ENCODE measurements at regions not wholly inside any gene's neighbourhood (a gene's known extent, or its start where the extent isn't known, plus 50 kb on each side); places are given as distances from the start of the nearest gene placed in this dataset.

DNA sequence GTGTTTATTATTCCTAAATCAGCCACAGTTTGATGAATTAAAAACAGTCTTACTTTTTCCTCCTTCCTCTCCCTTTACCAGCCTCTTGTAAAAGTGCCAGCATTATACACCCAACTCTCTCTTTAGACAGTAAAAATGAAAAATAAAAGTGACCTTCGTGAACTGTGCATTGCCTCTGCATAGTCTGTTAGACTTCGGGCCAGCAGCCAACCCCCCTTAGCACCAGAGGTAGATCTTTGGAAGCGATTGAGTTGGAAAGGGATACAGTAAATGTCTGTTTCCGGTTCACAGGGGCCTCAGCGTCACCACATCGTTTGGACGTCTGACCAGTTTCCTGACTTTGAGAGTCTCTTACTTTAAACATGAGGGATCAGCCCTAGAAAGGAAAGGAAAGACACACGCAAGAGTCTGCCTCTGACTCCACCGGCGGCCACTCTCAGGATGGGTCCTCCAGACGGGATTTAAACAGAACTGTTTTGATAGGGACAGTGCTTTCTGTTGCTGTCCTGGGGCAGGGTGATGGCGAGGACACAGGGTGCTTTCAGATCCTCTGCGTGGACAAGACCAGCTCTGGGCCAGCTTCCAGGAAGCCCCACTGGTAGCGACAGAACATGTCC, 206.6 kb upstream of the PREP start:
- Histone ChIP-seq H3K27ac (no peak overlapping the region), H3K27me3 (no peaks in the 10 kb centered on the region), H3K4me3 (no peak overlapping the region), H3K4me1 (no peaks in the 10 kb centered on the region), H3K9me3 (no peaks in the 10 kb centered on the region), H3K36me3 (replicated peaks in 1 of 2; ENCODE audit: insufficient read depth in 1 of 2, low read depth in 2 of 2) (no peaks in the 10 kb centered on the region)
- TF ChIP-seq POLR2A (IDR thresholded peaks at IDR 0.05): no peak
- TF ChIP-seq, protein P1, sequence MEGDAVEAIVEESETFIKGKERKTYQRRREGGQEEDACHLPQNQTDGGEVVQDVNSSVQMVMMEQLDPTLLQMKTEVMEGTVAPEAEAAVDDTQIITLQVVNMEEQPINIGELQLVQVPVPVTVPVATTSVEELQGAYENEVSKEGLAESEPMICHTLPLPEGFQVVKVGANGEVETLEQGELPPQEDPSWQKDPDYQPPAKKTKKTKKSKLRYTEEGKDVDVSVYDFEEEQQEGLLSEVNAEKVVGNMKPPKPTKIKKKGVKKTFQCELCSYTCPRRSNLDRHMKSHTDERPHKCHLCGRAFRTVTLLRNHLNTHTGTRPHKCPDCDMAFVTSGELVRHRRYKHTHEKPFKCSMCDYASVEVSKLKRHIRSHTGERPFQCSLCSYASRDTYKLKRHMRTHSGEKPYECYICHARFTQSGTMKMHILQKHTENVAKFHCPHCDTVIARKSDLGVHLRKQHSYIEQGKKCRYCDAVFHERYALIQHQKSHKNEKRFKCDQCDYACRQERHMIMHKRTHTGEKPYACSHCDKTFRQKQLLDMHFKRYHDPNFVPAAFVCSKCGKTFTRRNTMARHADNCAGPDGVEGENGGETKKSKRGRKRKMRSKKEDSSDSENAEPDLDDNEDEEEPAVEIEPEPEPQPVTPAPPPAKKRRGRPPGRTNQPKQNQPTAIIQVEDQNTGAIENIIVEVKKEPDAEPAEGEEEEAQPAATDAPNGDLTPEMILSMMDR (IDR thresholded peaks at IDR 0.05): no peak
- intact Hi-C loops (cut with DNase I): no loop called here
- DNase-seq: peak in 2 of 4 donors; percentile 4 to 10
- 50 to 55% methylated on average over 14 of the region's 14 CpGs for WGBS, 2 donors
- peak; percentile 59 for ATAC-seq

DNA sequence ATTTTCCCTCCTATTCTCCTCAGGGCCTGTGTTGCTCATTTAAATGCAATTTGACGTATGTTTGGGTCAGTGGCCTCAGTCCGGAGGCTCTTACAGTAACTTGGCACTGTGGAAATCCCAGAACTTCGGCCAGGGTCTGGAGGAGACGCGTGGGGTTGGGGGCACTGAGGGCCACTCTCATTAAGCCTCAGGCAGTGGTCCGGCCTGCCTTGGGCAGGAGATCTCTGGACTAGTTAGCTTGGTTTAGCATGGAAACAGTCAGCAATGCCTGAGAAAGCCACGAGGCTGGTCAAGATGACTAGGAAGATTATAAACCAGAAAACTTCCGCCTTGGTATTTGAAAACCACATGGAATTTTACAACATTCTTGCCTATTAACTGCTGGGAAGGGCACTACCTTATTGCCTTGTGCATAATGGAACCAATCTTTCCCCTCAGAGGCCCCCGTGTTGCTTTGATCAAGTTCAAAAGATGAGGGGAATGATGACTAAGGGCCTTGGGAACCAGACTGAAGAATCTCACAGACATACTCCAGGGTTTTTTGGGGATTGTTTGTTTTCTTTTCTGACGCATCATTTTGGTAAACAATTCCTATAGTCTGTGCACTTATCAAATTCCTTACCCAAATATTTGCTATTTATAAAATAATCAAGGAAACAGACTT, 206.0 kb upstream of the PREP start:
- intact Hi-C loops (cut with DNase I): no loop called here
- Histone ChIP-seq H3K27me3 (no peaks in the 10 kb centered on the region), H3K27ac (no peak overlapping the region), H3K36me3 (replicated peaks in 1 of 2; ENCODE audit: insufficient read depth in 1 of 2, low read depth in 2 of 2) (no peaks in the 10 kb centered on the region), H3K4me3 (no peak overlapping the region), H3K9me3 (no peaks in the 10 kb centered on the region), H3K4me1 (no peaks in the 10 kb centered on the region)
- ATAC-seq (peak; percentile 24), DNase-seq (no peak)
- 66 to 73% methylated on average over 10 of the region's 10 CpGs for WGBS, 2 donors
- no peak for TF ChIP-seq POLR2A (IDR thresholded peaks at IDR 0.05)
- TF ChIP-seq, protein P1 (IDR thresholded peaks at IDR 0.05): no peak

DNA sequence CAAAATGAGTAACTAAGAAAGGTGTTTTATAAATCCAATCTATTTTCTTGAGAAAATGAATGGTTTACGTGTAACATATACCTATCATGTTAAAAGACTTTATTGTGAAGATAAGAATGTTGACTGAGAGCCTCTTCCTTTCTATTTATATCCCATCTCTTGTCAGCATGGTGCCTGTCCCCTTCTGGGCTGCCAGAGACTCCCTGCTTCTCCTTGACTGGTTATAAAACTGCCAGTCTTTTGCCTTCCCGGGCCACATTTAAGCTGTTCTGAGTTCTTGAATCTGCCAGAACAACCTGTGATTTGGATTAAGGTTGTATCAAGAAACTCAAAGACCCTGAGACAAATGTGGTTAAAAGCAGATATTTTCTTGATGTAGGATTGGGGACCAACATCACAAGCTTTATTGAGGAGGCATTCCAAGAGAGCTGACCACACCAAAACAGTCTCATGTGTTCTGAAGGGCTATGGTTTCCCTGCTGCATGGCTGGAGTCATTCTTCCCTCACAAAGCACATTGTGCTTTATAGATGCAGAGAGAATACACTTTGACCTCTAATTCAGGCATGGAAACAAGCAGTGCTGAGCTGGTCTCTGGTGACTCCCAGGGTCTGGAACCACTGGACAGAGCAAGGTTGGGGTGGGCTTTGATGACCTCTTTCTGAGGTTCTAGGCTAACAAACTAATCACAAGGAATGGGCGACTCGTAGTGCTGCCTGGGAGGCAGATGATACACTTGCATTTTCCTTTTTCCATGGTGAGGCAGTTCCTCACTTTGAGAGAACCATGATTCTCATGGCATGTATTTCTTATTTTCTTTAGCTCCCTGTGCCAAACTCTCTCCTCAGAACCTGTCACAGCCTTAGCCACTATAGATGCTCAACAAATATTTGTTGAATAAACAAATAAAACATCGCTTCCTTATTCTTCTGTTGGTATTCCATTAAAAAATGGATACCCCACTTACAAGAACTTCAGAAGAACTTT, 205.0 kb upstream of the PREP start:
- Histone ChIP-seq H3K9me3 (no peaks in the 10 kb centered on the region), H3K27me3 (no peaks in the 10 kb centered on the region), H3K36me3 (replicated peaks in 1 of 2; ENCODE audit: insufficient read depth in 1 of 2, low read depth in 2 of 2) (no peaks in the 10 kb centered on the region), H3K4me3 (no peak overlapping the region), H3K4me1 (no peaks in the 10 kb centered on the region), H3K27ac (no peak overlapping the region)
- TF ChIP-seq POLR2A (IDR thresholded peaks at IDR 0.05): no peak
- TF ChIP-seq, protein P1 (IDR thresholded peaks at IDR 0.05): no peak
- DNase-seq: no peak
- intact Hi-C loops (cut with DNase I): no loop called here
- 56 to 67% methylated on average over 5 of the region's 5 CpGs for WGBS, 2 donors
- no peak for ATAC-seq

DNA sequence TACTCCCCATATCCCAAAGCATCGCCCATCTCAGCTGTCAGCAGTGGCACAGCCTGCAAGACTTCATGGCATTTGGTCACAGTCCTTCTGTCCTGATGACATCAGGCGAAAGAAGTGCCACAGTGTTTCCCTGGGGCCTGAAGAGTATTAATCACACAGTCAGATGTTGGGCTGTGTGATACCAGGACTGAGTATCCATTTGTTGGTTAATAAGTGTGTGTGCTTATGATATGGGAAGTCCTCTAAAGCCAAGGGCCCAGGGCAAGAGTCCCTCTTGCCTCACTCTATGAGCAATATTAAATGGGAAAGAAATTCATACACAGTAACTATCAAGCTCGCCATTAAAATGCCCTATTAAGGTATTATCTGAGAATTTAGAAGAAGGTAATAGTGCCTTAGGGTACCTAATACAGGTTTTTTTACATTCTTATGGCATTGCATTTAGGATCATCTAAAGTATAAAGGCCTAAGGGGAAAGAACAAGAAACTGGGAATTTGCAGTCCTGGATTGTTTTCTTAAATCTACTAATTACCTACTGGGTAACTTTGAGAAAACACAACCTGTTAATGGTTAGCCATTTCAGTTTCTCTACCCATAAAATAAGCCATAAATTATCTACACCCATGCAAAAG, 204.1 kb upstream of the PREP start:
- Histone ChIP-seq H3K4me1 (no peaks in the 10 kb centered on the region), H3K9me3 (no peaks in the 10 kb centered on the region), H3K27me3 (no peaks in the 10 kb centered on the region), H3K4me3 (no peak overlapping the region), H3K27ac (no peak overlapping the region), H3K36me3 (replicated peaks in 1 of 2; ENCODE audit: insufficient read depth in 1 of 2, low read depth in 2 of 2) (no peaks in the 10 kb centered on the region)
- ATAC-seq (no peak), DNase-seq (no peak)
- TF ChIP-seq, protein P1 (IDR thresholded peaks at IDR 0.05): no peak
- no peak for TF ChIP-seq POLR2A (IDR thresholded peaks at IDR 0.05)
- 52 to 73% methylated on average over 3 of the region's 3 CpGs for WGBS, 2 donors
- intact Hi-C loops (cut with DNase I): no loop called here

Data from body of pancreas (tissue), 4 donors.